ENCODE measurements at regions not wholly inside any gene's neighbourhood (a gene's known extent, or its start where the extent isn't known, plus 50 kb on each side); places are given as distances from the start of the nearest gene placed in this dataset.

DNA sequence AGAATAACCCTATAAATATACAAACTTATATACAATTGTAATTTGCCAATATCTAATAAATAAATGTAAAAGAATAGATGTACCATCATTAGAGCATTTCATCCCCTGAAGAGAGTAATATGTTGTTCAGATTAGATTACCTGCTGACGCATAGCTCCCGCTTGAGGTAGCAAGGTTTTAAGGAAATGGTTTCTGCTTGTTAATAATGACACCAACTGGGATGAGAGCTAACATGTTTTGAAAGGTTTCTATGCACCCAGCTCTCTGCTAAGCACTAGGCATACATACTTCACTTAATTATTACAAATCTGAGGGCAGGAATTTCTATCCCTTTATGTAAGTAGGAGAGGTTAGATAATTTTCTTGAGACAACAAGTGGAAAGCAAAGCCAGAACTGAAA, 1003.3 kb upstream of the SORCS1 start:
- peaks cover 11% of the 10 kb centered on the region; the same call in 2 of the 3 replicates for H3K4me1 Mint-ChIP-seq
- TF ChIP-seq CREB1 (CRISPR knock-in tag; IDR thresholded peaks at IDR 0.05; ENCODE audit: low read depth) (no peak), ZNF331 (CRISPR knock-in tag; IDR thresholded peaks at IDR 0.05; ENCODE audit: low read depth) (no peak), STAT1 (IDR thresholded peaks at IDR 0.05; ENCODE audit: unreplicated experiment) (no peak), EZH2 (IDR thresholded peaks at IDR 0.05; ENCODE audit: low read depth, unreplicated experiment) (no peak), ZNF114 (CRISPR knock-in tag; IDR thresholded peaks at IDR 0.05) (no peak), POLR2AphosphoS5 (IDR thresholded peaks at IDR 0.05; ENCODE audit: low read depth) (no peak), EZH2phosphoT487 (IDR thresholded peaks at IDR 0.05; ENCODE audit: unreplicated experiment) (no peak), REST (IDR thresholded peaks at IDR 0.05; ENCODE audit: unreplicated experiment) (no peak), NANOG (IDR thresholded peaks at IDR 0.05; ENCODE audit: borderline replicate concordance) (no peak), JUNB (IDR thresholded peaks at IDR 0.05; ENCODE audit: unreplicated experiment) (no peak), ETS1 (IDR thresholded peaks at IDR 0.05) (no peak)
- TF ChIP-seq, protein P1, sequence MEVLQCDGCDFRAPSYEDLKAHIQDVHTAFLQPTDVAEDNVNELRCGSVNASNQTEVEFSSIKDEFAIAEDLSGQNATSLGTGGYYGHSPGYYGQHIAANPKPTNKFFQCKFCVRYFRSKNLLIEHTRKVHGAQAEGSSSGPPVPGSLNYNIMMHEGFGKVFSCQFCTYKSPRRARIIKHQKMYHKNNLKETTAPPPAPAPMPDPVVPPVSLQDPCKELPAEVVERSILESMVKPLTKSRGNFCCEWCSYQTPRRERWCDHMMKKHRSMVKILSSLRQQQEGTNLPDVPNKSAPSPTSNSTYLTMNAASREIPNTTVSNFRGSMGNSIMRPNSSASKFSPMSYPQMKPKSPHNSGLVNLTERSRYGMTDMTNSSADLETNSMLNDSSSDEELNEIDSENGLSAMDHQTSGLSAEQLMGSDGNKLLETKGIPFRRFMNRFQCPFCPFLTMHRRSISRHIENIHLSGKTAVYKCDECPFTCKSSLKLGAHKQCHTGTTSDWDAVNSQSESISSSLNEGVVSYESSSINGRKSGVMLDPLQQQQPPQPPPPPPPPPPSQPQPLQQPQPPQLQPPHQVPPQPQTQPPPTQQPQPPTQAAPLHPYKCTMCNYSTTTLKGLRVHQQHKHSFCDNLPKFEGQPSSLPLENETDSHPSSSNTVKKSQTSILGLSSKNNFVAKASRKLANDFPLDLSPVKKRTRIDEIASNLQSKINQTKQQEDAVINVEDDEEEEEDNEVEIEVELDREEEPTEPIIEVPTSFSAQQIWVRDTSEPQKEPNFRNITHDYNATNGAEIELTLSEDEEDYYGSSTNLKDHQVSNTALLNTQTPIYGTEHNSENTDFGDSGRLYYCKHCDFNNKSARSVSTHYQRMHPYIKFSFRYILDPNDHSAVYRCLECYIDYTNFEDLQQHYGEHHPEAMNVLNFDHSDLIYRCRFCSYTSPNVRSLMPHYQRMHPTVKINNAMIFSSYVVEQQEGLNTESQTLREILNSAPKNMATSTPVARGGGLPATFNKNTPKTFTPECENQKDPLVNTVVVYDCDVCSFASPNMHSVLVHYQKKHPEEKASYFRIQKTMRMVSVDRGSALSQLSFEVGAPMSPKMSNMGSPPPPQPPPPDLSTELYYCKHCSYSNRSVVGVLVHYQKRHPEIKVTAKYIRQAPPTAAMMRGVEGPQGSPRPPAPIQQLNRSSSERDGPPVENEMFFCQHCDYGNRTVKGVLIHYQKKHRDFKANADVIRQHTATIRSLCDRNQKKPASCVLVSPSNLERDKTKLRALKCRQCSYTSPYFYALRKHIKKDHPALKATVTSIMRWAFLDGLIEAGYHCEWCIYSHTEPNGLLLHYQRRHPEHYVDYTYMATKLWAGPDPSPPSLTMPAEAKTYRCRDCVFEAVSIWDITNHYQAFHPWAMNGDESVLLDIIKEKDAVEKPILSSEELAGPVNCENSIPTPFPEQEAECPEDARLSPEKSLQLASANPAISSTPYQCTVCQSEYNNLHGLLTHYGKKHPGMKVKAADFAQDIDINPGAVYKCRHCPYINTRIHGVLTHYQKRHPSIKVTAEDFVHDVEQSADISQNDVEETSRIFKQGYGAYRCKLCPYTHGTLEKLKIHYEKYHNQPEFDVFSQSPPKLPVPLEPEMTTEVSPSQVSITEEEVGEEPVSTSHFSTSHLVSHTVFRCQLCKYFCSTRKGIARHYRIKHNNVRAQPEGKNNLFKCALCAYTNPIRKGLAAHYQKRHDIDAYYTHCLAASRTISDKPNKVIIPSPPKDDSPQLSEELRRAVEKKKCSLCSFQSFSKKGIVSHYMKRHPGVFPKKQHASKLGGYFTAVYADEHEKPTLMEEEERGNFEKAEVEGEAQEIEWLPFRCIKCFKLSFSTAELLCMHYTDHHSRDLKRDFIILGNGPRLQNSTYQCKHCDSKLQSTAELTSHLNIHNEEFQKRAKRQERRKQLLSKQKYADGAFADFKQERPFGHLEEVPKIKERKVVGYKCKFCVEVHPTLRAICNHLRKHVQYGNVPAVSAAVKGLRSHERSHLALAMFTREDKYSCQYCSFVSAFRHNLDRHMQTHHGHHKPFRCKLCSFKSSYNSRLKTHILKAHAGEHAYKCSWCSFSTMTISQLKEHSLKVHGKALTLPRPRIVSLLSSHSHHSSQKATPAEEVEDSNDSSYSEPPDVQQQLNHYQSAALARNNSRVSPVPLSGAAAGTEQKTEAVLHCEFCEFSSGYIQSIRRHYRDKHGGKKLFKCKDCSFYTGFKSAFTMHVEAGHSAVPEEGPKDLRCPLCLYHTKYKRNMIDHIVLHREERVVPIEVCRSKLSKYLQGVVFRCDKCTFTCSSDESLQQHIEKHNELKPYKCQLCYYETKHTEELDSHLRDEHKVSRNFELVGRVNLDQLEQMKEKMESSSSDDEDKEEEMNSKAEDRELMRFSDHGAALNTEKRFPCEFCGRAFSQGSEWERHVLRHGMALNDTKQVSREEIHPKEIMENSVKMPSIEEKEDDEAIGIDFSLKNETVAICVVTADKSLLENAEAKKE (CRISPR knock-in tag; IDR thresholded peaks at IDR 0.05), result no peak
- TF ChIP-seq, protein P2, sequence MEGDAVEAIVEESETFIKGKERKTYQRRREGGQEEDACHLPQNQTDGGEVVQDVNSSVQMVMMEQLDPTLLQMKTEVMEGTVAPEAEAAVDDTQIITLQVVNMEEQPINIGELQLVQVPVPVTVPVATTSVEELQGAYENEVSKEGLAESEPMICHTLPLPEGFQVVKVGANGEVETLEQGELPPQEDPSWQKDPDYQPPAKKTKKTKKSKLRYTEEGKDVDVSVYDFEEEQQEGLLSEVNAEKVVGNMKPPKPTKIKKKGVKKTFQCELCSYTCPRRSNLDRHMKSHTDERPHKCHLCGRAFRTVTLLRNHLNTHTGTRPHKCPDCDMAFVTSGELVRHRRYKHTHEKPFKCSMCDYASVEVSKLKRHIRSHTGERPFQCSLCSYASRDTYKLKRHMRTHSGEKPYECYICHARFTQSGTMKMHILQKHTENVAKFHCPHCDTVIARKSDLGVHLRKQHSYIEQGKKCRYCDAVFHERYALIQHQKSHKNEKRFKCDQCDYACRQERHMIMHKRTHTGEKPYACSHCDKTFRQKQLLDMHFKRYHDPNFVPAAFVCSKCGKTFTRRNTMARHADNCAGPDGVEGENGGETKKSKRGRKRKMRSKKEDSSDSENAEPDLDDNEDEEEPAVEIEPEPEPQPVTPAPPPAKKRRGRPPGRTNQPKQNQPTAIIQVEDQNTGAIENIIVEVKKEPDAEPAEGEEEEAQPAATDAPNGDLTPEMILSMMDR (conservative IDR thresholded peaks at IDR 0.05; ENCODE audit: low read depth in 2 of 2), result no peak
- H3K27me3 Mint-ChIP-seq (ENCODE audit: insufficient read depth, low read depth, poor library complexity), result peaks cover 2% of the 10 kb centered on the region
- H3F3A ChIP-seq (replicated peaks; ENCODE audit: low read depth), result no peaks in the 10 kb centered on the region
- ATAC-seq (no peak), DNase-seq (ENCODE audit: low spot score) (no peak)
- no peak overlapping the region for H3K27ac Mint-ChIP-seq
- no peak overlapping the region for H3K4me2 ChIP-seq
- H3K79me2 ChIP-seq (replicated peaks; ENCODE audit: insufficient read depth), result no peaks in the 10 kb centered on the region
- no peaks in the 10 kb centered on the region for H4K20me1 ChIP-seq (replicated peaks; ENCODE audit: insufficient read depth)
- H2AFZ ChIP-seq, result no peak overlapping the region
- H3K27me3 ChIP-seq (ENCODE audit: insufficient read depth), result no peaks in the 10 kb centered on the region
- H3K9me3 Mint-ChIP-seq, result no peaks in the 10 kb centered on the region
- H3K4me3 Mint-ChIP-seq, result no peak overlapping the region
- H3K36me3 Mint-ChIP-seq (ENCODE audit: low read depth), result no peaks in the 10 kb centered on the region
- H3K4me1 ChIP-seq (ENCODE audit: insufficient read depth), result no peaks in the 10 kb centered on the region; the same call in 1 of the 2 replicates
- H3K36me3 ChIP-seq (ENCODE audit: insufficient read depth), result no peaks in the 10 kb centered on the region
- no peak overlapping the region for H3K27ac ChIP-seq (ENCODE audit: low read depth)
- H3K9me2 ChIP-seq (ENCODE audit: insufficient read depth), result no peaks in the 10 kb centered on the region
- H3K4me3 ChIP-seq, result no peak overlapping the region

Measured in GM23338 (cell line).